ENCODE measurements at regions not wholly inside any gene's neighbourhood (a gene's known extent, or its start where the extent isn't known, plus 50 kb on each side); places are given as distances from the start of the nearest gene placed in this dataset.

DNA sequence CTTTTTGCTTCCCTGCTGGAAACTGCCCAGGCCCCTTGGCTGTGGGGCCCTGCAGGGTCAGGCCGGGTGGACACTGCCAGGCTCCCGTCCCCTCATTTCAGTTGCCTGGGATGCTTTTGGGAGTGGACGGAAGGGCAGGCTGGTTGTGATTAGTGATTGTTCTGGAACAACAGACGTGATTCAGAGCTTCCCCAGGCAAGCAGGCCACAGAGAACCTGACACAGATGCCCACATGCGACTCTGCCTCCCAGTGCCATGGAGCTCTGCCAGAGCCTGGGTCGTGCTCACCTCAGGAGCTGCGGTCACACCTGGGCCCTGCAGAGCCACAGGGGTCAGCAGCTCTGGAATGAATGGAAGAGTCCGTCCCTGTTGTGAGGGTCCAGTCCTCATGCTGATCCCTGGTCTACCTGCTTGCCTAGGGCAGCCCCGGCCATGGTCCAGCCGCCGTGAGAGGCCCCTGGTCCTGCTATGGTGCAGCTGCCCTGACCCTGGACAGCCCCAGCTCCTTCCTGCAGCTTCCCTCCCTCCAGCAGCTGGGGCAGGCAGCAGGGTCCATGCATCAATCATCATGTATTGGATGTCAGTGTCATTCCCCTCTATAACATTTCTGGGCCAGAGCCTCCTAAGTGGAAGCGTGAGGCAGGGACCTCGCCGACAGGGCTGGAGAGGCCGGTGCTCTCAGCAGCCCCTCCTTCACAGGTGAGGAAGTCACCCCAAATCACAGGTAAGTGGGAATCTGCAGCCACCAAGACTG, 518.6 kb upstream of the MYT1L start:
- Mint-ChIP-seq H3K27ac (no peak overlapping the region), H3K36me3 (ENCODE audit: low read depth) (no peaks in the 10 kb centered on the region), H3K9me3 (no peaks in the 10 kb centered on the region), H3K4me3 (no peak overlapping the region), H3K27me3 (ENCODE audit: low read depth) (no peaks in the 10 kb centered on the region), H3K4me1 (ENCODE audit: low read depth) (no peaks in the 10 kb centered on the region)

DNA sequence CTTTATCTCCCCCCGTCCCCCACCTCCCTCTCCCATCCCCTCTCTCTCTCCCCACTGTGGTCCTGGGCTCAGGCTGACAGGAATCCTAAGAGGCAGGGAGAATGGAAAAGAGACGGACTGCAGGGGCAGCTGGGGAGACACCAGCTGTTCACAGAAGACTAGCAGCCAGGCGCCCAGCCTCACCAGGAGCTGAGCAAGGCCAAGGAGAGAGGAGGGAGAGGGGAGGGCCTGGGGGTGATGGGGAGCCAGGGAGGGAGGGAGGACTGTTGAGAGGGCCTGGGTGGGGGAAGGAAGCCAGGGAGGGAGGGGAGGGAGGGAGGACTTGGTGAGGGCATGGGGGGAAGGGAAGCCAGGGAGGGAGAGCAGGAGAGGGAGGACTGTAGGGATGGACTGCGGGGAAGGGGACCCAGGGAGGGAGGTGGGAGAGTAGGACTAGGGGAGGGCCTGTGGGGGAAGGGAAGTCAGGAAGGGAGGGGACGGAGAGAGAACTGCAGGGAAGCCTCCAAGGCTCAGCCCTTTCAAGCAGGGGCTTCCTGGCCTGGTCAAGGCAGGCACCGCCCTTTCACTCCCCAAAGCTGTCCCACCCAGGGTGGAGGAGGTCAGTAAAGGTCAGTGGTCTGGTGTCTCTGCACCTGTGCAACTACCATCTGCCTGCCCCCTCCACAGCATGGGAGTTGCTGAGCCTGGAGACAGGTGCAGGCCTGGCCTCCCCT, 517.7 kb upstream of the MYT1L start:
- H3K4me1 Mint-ChIP-seq (ENCODE audit: low read depth), result no peaks in the 10 kb centered on the region
- H3K27me3 Mint-ChIP-seq (ENCODE audit: low read depth), result no peaks in the 10 kb centered on the region
- no peak overlapping the region for H3K4me3 Mint-ChIP-seq
- no peak overlapping the region for H3K27ac Mint-ChIP-seq
- no peaks in the 10 kb centered on the region for H3K36me3 Mint-ChIP-seq (ENCODE audit: low read depth)
- no peaks in the 10 kb centered on the region for H3K9me3 Mint-ChIP-seq

- H3K27me3 Mint-ChIP-seq (ENCODE audit: low read depth), result no peaks in the 10 kb centered on the region
- H3K4me1 Mint-ChIP-seq (ENCODE audit: low read depth), result no peaks in the 10 kb centered on the region
- H3K4me3 Mint-ChIP-seq, result no peak overlapping the region
- no peaks in the 10 kb centered on the region for H3K9me3 Mint-ChIP-seq
- no peak overlapping the region for H3K27ac Mint-ChIP-seq
- no peaks in the 10 kb centered on the region for H3K36me3 Mint-ChIP-seq (ENCODE audit: low read depth)
These were observed 517.1 kb upstream of the MYT1L start for GRCh38 chr2:2848198-2848597.

DNA sequence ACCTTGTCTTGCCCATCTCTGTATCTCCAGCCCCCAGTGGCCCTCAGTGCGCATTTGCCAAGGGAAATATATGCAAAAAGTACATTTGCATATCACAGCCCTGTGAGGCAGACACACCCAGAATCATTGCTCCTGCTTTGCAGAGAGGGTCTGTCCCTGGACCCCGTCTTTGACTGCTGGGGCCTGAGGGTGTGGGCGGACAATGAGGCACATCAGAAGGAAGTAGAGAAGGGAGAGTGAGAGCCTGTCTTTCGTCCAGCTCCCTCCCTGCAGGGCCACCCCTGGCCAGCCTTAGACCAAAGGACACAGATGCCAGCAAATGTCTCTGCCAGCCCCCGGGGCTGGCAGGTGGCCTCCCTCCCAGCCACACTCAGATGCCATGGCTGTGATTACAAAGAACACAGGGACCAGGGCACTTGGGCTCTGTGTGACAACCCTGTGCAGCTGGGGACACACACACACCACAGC, 516.2 kb upstream of the MYT1L start:
- no peaks in the 10 kb centered on the region for H3K36me3 Mint-ChIP-seq (ENCODE audit: low read depth)
- H3K9me3 Mint-ChIP-seq, result no peaks in the 10 kb centered on the region
- no peak overlapping the region for H3K4me3 Mint-ChIP-seq
- H3K27me3 Mint-ChIP-seq (ENCODE audit: low read depth), result no peaks in the 10 kb centered on the region
- H3K4me1 Mint-ChIP-seq (ENCODE audit: low read depth), result no peaks in the 10 kb centered on the region
- H3K27ac Mint-ChIP-seq, result no peak overlapping the region

GRCh38 chr2:2846332-2847208, 515.5 kb upstream of the MYT1L start:
- H3K36me3 Mint-ChIP-seq (ENCODE audit: low read depth), result no peaks in the 10 kb centered on the region
- no peak overlapping the region for H3K4me3 Mint-ChIP-seq
- no peak overlapping the region for H3K27ac Mint-ChIP-seq
- H3K9me3 Mint-ChIP-seq, result no peaks in the 10 kb centered on the region
- H3K27me3 Mint-ChIP-seq (ENCODE audit: low read depth), result no peaks in the 10 kb centered on the region
- no peaks in the 10 kb centered on the region for H3K4me1 Mint-ChIP-seq (ENCODE audit: low read depth)

DNA sequence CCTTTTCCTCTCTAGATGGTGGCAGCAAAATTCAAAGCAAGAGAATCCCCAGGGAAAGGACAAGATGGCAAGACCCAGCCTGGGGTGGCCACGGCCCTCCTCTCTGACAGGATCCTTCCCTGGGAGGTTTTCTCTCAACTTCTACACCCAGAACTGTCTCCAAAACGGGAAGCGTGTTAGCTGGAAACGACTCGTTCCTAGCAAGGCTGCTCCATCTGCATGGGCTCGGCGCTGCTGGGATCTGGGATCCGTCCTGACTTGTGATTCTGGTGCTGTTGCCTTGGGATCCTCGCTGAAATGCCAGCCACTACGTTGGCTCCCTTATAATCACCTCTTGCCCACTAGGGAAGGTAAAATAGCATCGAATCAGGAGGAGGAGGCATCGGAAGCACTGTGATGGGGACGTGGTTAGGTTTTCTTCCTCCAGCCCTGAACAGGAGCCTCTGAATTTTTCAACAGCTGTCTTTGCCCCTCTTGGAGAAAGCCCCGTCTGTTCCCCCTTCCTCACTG, 514.8 kb upstream of the MYT1L start:
- no peak overlapping the region for H3K27ac Mint-ChIP-seq
- no peak overlapping the region for H3K4me3 Mint-ChIP-seq
- H3K4me1 Mint-ChIP-seq (ENCODE audit: low read depth), result no peaks in the 10 kb centered on the region
- no peaks in the 10 kb centered on the region for H3K27me3 Mint-ChIP-seq (ENCODE audit: low read depth)
- H3K9me3 Mint-ChIP-seq, result no peaks in the 10 kb centered on the region
- no peaks in the 10 kb centered on the region for H3K36me3 Mint-ChIP-seq (ENCODE audit: low read depth)

- H3K27ac Mint-ChIP-seq, result no peak overlapping the region
- no peak overlapping the region for H3K4me3 Mint-ChIP-seq
- H3K27me3 Mint-ChIP-seq (ENCODE audit: low read depth), result no peaks in the 10 kb centered on the region
- H3K36me3 Mint-ChIP-seq (ENCODE audit: low read depth), result no peaks in the 10 kb centered on the region
- no peaks in the 10 kb centered on the region for H3K9me3 Mint-ChIP-seq
- no peaks in the 10 kb centered on the region for H3K4me1 Mint-ChIP-seq (ENCODE audit: low read depth)
These were observed 514.2 kb upstream of the MYT1L start for GRCh38 chr2:2845267-2845666.

DNA sequence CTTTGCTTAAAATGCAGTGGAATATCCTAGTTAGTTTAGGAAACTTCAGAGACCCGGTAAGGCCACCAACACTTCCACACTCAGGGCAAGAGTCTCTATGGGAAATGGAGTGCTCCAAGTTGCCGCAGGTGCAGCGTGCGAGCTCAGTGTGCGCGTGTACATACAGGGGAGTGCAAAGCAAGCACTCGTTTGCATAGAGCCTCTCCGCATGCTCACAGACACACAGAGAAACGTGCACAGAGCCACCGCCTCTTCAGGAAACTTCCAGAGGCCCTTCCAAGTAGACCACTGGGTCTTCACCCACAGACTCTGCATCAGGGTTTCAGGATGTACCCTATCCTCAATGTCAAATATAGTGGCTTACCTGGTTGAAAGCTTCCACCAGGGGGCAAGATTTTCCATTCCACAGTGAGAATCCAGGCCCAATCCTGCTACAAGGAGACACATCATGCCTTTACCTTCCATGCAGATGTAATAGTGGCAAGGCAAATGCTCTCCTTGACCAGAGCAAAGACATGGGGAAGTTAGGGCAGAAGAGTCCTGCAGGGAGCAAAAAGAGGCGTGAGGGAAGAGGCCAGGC, 513.0 kb upstream of the MYT1L start:
- H3K36me3 Mint-ChIP-seq (ENCODE audit: low read depth), result no peaks in the 10 kb centered on the region
- no peaks in the 10 kb centered on the region for H3K4me1 Mint-ChIP-seq (ENCODE audit: low read depth)
- no peak overlapping the region for H3K27ac Mint-ChIP-seq
- H3K4me3 Mint-ChIP-seq, result no peak overlapping the region
- H3K9me3 Mint-ChIP-seq, result no peaks in the 10 kb centered on the region
- no peaks in the 10 kb centered on the region for H3K27me3 Mint-ChIP-seq (ENCODE audit: low read depth)

DNA sequence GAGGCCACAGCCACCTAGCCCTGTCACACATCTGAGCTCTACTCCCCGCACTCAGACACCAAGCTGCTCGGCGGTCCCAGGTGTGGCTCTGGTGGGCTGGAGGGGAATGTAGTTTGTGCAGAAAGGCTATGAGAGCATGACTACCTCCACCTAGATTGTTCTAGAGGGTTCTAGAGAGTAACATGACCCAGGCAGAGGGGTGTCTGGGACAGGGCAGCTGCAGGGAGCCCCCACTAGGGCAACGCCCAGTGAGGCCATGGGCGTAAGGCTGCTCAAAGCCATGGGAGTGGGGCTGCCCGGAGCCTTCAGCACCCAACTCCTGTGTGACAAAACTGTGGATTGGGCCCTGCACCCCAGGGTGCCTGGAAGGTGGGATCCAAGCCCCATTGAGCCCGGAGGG, 511.4 kb upstream of the MYT1L start:
- H3K4me1 Mint-ChIP-seq (ENCODE audit: low read depth), result no peaks in the 10 kb centered on the region
- no peaks in the 10 kb centered on the region for H3K27me3 Mint-ChIP-seq (ENCODE audit: low read depth)
- no peaks in the 10 kb centered on the region for H3K36me3 Mint-ChIP-seq (ENCODE audit: low read depth)
- no peak overlapping the region for H3K27ac Mint-ChIP-seq
- no peak overlapping the region for H3K4me3 Mint-ChIP-seq
- no peaks in the 10 kb centered on the region for H3K9me3 Mint-ChIP-seq

DNA sequence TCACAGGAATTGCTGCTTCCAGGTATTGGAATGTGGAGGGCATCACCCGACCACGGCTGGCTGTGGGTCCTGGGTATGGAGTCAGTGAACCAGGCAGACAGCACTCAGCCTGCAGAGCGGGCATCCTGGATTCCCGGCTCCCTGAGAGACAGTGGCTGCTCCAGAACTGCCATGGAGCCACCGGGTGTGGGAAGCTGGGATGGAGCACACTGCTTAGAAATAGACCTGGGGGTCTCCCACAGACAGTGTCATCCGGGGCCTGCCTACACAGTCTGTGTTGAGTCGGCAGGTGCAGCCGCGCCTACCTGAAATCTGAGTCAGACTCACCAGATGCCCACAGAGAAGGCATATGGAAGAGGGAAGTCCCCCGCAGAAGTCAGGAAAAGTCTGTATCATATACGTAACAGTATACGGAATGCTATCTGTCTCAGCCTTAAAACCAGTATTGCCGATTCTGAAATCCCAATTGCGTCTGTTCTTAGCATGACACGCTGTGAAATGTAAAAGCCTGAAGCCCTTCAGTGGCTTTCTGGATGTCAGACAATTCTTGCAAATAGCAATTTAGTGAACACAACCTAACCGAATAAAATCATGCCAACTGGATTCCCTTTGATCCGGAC, 509.7 kb upstream of the MYT1L start:
- Mint-ChIP-seq H3K9me3 (no peaks in the 10 kb centered on the region), H3K4me3 (no peak overlapping the region), H3K4me1 (ENCODE audit: low read depth) (no peaks in the 10 kb centered on the region), H3K27ac (no peak overlapping the region), H3K27me3 (ENCODE audit: low read depth) (no peaks in the 10 kb centered on the region), H3K36me3 (ENCODE audit: low read depth) (no peaks in the 10 kb centered on the region)

GRCh38 chr2:2839782-2840531, 508.9 kb upstream of the MYT1L start:
- Mint-ChIP-seq H3K4me3 (no peak overlapping the region), H3K27ac (no peak overlapping the region), H3K9me3 (no peaks in the 10 kb centered on the region), H3K27me3 (ENCODE audit: low read depth) (no peaks in the 10 kb centered on the region), H3K4me1 (ENCODE audit: low read depth) (no peaks in the 10 kb centered on the region), H3K36me3 (ENCODE audit: low read depth) (no peaks in the 10 kb centered on the region)

GRCh38 chr2:2839393-2839781, 508.3 kb upstream of the MYT1L start:
- Mint-ChIP-seq H3K4me3 (no peak overlapping the region), H3K27ac (no peak overlapping the region), H3K36me3 (ENCODE audit: low read depth) (no peaks in the 10 kb centered on the region), H3K9me3 (no peaks in the 10 kb centered on the region), H3K27me3 (ENCODE audit: low read depth) (no peaks in the 10 kb centered on the region), H3K4me1 (ENCODE audit: low read depth) (no peaks in the 10 kb centered on the region)

- H3K9me3 Mint-ChIP-seq, result no peaks in the 10 kb centered on the region
- H3K4me3 Mint-ChIP-seq, result no peak overlapping the region
- no peaks in the 10 kb centered on the region for H3K27me3 Mint-ChIP-seq (ENCODE audit: low read depth)
- no peaks in the 10 kb centered on the region for H3K36me3 Mint-ChIP-seq (ENCODE audit: low read depth)
- H3K4me1 Mint-ChIP-seq (ENCODE audit: low read depth), result no peaks in the 10 kb centered on the region
- no peak overlapping the region for H3K27ac Mint-ChIP-seq
These were observed 507.4 kb upstream of the MYT1L start for GRCh38 chr2:2838548-2838845.

Measured in T-helper 1 cell treated with Interleukin-12 subunit alpha and Interleukin-12 subunit beta and Interleukin-4 antibody, amounts not matched to agents 30 μg/mL and 1 μg/mL, for 36 hours (primary cell).